NCI-H1092 (cell line): ENCODE measurements at regions not wholly inside any gene's neighbourhood (a gene's known extent, or its start where the extent isn't known, plus 50 kb on each side); places are given as distances from the start of the nearest gene placed in this dataset.

Experiments
- DNase-seq: peaks from one replicate; lab custom pipeline; 2025; lab: John Stamatoyannopoulos, UW

DNA sequence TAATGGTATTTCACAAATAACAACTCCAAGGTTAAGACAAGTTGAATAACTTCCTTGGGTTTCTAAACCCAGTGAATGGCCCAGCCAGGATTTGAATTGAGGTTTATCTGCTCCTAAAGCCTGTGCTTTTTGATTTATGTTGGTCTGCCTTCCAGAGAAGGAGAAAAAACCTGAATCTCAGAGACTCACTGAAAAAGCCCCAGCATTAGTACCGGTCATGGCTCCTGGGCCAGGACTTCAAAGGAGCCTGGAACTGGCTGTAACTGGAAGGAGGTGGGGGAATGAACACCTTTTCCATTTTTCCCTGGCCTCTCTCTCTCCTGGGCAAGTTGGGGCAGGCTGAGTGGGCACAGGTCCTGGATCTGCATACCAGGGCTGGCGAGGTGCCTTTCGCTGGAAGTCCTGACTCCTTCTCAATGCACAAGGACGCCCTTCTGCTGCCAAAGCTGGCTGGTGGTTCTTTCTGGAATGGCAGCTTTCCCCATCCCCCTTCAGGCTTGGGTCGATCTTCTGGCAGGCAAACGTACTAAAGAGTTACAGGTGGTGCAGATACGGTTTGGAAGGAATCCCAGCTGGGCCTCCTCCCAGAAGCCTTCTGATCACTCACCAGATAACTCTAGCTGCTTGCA is 268.2 kb downstream of the PTEN start:
- DNase-seq: no peak

DNA sequence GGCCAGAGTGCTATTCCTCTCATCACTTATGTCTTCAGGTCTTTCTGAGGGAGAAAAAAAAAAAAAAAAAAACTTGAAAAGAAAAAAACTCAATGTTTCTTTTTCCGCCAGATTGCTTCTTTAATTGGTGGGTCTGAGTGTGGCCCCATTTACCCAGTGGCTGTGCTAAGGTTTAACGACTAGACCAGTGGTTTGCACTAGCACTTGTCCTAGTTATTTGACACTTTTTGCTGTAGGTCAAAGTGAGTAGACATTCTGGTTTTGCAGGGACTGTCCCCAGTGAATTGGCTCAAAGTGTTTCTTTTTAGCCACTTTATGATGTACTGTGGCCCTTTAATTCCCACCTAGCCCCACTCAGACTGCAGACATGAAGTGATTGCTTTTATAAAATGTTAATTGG is 273.3 kb downstream of the PTEN start:
- DNase-seq: no peak

DNA sequence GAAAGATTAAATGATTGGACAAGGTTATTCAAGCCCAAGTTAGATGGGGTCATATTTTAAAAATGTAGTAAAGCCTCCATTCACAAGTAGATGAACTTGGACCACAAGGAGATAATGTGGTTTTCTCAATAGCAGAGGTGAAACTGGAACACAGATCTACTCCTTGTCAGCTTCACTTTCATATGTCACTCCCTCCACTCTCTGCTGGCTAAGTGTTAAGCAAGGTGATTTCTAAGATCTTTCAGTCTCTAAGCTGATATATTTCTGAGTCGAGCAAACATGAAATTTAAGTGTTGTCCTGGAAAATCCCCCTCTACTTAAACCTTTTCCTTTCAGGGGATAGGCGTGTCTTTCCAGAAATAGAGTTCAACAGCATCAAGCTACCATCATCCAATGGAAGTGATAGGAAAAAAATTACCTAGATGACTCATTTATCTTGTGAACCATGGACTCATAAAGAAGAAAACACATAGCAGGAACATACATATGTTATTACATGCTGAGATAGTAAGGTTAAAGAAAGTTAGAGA is 275.0 kb downstream of the PTEN start:
- no peak for DNase-seq

DNA sequence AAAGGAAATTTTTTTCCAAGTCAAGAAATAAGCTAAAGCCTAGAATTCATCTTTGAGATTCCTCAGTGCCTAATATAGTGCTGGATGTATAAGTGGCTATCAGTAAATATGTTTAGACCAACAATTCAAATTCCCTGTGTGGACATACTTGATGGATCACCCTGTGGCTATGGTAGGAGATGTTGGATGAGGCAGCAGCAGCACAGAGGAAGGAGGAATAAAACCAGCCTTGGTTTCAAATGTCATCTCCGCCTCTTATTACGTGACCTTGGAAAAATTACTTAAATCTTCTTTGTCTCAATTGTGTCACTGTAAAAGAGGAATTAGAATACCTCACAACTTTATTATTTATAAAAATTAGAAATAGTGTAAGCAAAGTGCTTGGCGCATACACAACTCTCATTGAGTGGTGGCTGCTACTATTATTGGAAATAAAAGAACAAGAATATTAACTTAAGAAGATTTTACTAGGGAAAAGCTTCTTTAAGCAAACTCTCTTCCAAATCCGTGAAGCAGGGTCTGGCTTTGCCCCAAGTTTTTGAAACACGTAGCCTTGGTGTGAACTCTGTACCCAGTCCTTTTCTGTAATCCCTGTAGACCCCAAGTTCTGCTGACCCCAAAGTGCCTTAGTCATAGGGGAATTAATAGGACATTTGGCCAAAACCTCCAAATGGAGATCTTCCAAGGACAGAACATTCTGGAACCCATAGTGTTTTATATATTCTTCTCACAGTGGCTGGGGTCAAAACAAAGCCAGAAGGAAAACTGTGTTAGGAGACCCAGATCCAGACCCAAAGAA is 283.8 kb downstream of the PTEN start:
- no peak for DNase-seq

DNA sequence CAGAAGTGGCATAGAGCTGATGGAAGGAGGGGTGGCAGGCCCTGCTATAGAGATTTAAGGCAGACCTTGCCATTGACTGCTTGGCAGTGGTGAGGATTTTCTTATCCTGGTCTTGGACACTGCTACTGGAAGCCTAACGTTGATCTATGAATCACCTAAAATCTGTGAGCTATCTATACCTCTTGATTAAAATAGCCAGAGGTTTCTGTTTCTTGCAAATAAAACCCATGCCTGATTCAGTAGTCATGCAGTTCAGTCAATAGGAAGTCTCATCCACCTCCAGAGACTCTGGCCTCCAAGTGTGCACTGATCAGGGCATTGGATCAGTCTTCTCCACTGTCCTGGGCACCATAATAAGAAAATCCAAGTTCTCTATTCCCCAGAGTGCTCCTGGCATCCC is 286.5 kb downstream of the PTEN start:
- no peak for DNase-seq

DNA sequence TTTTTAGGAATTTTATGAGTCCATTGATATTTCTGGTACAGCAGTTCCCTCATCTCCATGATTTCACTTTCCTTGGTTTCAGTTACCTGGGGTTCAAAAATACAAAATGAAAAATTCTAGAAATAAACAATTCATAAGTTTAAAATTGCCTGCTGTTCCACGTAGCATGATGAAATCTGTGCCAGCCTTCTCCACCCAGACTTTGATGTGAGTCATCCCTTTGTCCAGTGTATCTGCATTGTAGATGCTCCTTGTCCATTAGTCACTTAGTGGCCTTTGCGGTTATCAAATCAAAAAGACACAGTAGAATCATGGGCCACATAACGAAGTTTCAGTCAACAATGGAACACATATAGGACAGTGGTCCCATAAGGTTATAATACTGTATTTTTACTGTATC is 286.9 kb downstream of the PTEN start:
- no peak for DNase-seq

DNA sequence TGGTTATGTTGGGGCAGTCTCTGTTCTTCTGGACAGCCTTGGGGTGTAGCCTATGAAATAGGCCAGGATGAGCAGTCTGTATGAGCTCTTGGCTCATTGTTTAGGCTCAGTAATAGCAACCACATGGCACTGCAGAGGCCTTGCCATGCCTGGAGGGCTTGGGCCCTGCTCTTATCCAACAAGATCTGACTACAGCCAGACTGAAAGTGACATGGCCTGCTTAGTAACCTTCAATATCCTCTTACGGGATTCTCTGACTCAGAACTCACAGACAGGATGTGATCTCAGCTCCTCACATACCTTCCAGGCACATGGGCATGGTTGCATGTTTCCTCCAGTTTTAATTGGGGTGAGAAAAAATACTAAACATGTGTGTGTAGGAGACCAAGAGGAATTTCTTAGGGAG is 289.3 kb downstream of the PTEN start:
- no peak for DNase-seq

DNA sequence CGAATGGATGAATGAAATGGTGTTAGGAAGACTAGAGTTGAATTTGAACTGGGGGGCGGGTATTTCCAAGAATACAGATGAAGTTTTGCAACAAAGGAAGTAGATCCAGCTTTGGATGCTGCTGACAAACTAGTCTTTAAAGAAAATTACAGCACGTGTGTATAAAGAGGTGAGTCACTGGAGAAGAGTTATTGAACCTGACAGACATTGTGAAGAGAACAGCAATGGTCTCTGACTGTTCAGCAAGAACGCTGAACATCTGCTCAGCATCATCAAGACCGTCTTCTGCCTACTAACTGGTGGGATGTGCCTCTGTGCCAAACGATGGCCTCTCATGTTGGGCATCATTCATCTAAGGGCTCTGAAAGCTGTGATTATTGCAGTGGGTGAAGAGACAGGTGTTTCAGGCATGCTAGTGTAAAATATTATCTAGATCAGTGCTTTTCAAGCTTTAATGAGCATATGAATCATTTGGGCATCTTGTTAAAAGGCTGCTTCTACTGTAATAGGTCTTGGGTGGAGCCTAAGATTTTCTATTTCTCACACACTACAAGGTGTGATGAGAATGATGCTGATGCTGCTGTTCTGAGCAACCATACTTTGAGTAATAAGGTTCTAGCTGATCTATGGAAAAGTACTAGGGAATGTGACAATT is 291.3 kb downstream of the PTEN start:
- no peak for DNase-seq

DNA sequence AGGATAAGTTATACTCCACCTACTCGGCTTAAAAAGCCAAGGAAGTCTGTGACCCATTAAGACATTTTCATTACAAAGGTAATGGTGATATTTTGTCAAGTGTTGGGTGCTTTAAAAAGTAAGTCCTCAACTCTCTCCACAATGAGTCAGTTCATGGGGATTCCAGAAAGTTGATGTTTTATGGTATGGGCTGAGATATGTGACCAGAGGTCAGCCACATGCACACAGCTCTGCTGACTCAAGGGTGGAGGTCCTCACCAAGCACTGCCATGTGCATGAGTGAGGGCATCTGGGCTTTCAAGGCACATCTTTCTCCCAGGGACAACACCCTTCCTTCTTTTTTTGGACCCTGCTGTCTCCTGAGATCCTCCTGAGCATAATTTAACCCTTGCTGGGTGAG is 292.9 kb downstream of the PTEN start:
- DNase-seq: no peak

DNA sequence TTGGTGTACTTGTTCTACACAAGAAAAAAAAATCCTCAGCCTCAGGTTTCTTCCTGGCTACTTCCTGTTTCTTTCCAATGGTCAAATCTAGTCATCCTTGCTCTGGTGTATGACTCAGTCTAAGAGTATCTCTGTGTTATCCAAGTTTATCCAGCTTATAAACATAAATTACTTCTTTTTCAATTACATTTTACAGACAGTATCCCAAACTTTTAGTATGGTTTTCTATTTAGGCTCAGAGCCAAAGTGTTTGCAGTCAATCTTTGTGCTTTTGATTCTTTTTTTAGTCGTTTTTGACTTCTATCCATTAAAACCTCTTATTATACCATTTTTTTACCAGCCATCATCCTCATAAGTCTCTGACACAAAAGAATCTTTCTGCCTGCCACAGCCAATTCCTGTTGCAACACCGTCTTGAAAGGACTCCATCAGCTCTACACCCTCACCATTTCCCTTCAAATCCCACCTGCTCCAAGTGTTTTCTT is 294.6 kb downstream of the PTEN start:
- DNase-seq: no peak

DNA sequence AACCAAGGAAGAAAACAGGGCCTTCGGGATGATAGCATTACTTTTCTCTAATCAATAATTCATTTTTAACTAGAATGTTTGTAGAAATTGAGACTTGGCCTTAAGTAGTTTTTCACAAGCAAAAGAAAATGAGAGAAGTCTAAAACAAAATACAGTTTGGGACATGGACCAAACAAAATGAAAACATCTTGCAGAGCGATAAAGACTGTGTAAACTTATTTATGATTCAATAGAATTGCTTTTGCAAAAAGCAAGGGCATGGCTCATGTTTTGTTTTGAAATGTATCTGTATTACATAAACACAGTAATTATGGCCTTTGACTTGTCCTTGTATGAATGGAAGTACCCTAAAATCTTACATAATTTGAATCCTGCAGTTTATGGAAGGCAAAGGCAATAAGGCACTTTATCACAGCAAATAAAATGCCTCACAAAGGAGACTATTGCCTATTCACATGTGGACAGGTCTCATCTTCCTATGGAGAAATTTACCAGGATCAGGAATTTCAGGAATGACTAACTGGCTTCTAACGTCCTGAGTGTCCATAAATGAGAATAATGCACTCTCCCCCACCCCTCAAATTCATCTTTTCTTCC is 295.2 kb downstream of the PTEN start:
- DNase-seq: no peak

DNA sequence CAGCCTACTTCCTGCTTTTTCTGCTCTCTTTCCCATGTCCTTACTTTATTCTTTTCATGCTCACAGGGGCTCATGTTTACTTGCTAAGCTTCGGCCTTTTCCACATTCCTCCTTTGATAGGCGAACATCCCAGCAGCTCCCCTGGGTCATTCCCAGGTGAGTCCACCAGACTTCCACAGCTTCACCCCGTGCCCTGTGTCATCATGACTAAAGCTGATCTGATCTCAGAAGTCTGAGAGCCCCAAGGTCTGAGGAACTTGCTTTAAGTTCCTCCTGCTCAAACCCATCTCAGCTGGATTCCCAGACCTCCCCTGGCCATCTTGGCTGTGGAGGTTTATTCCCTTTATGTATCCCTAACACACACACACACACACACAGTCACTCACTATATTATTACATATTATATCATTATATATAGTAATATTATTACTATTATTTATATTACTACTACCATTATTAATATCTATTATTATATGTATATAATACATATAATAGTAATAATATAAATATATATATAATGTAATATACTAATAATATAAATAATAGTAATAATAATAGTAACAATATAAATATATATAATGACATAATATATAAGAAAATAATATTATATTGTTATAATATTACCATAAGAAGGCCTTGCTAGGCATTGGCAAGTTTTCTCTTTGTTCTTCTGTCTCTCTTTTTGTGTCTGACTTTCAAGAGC is 295.9 kb downstream of the PTEN start:
- DNase-seq: no peak

DNA sequence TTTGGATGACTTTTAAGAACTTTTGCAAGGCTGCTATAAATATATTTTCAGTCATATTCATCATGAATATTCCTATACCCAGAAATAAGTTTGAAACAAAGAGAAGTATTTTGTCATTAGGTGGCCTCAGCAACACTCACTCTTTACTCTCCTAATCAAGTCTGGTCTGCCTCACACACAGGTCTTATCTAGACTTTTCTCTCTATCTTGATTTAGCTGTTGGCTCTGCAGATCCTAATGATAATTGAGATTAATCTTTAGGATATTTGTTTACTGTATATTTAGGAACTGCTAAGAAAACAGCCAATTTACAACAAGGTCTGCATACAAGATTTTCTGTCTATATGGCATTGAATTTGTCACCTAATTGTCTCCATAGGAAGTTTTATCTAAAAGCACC is 297.6 kb downstream of the PTEN start:
- no peak for DNase-seq

DNA sequence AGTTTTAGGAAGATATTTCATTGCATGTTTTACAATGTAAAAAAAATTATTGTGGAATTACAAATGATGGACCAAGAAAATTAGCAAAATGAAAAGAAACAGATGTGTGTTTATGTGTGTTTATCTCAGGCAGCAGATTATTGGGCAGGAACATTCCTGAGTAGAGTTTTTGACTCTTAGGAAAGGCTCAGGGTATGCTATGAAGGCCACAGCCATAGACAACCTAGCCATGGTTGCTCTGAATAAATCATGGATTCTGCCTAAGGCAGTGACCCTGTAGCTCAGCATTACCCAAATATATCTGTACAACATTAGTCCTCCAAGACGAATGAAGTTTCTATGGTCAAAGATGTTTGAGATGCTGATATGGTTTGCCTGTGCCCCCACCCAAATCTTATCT is 298.3 kb downstream of the PTEN start:
- no peak for DNase-seq

DNA sequence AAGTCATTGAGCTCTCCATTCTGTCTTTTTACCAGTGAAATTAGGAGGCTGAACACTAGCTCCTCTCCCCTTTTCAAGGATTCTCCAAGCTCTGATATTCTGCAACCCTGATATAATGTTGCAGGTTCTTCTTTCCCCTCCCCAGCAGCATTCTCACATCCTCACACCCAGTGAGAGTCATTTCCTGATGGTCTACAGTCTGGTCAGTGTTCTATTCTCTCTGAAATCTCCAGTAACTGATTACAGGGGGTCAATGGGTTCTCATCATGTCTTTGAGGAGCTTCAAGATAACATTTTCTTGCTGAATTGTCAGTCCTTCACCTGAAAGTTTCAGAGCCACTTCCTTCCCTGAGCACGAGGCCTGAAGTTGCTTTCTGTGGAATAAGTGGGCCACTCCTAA is 299.4 kb downstream of the PTEN start:
- no peak for DNase-seq

DNA sequence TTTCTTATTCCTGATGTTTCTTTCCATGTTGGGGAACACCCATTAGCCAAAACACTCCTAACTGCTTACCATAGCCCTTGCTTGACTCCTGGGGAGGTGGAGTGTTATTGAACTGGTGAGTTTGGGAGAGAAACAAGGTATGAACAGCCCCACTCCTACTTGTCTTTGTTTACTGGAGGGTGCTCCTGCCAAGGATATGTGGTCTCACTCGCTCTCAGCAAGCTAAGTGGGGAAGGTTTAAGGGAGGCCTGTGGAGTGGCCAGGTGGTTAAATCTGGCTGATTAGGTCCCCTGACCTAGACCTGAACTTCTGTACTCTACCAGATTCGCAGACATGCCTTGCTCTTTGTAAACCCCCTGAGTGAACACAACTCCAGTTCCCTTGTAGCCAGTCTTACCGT is 300.1 kb downstream of the PTEN start:
- DNase-seq: peak; percentile 46

DNA sequence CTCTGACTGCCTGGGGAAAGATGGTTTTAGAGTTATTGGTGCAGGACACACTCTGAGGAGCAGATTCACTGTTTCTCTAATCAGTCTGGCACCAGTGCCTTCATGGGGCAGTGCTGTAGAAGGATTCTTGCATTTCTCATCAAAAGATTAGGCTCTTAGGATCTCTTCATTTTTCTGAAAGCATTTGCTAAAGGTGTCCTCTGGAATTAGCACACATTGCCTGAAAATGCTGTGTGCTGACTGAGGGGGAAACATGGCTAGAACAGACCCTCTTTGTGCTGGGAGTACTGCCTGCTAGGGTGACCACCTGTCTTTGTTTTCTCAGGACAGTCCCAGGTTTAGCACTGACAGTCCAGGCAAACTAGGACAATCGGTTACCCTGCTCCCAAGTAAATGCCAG is 301.0 kb downstream of the PTEN start:
- no peak for DNase-seq

DNA sequence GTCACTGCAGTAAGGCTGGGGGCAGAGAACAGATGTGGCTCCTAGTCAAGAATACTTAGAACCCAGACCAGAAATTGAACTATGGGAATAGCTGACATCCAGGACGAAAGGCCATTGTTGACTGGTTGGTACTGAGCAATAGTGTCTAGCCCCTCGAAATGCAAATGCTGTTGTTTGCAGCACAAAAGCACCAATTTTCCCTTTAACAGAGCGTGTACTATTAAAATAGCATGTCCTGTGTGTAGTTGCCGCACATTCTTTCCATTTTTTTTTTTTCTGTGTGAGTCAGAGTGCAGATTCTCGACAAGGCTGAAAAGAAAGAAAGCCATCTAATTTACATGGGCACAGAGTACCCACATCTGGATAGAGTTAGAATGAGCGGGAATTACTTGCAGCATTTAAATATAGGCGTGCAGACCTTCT is 302.4 kb downstream of the PTEN start:
- DNase-seq: no peak

DNA sequence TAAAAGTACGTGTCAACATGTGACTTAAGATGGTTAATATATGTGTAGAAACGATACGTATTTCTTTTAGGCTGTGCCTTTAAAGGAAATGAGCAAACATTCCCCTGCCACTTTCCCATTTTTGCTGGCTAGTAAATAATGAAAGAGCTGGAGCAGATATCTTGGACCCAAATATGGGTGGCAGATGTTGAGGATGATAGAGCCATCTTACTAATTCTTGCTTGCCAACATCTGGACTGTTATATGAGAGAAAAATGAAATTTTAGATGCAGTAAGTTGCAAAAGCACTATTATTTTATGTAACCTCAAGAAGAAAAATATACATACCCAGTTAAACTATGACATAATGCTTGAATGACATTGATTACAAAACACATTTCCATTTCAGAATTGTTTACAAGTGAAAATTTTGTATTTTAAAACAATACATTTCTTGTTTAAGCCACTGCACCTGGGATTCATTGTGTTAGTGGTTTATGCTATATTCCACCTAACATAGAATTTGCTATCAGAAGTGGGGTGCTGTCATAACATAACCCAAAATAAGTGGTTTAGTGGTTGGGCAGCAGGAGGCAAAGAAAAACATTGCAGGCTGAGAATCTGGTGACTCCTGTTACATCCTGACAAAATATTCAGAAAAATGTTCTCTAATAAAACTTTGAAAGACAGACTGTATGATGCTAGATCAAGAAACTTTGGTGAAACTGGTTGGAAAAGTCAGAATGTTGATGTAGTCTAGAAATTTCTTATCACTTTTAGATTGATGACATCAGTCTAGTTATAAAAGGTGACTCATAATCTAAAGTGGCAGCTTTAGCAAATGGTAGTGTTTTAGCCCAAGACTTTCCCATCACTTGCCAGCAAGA is 305.0 kb downstream of the PTEN start:
- DNase-seq: no peak

DNA sequence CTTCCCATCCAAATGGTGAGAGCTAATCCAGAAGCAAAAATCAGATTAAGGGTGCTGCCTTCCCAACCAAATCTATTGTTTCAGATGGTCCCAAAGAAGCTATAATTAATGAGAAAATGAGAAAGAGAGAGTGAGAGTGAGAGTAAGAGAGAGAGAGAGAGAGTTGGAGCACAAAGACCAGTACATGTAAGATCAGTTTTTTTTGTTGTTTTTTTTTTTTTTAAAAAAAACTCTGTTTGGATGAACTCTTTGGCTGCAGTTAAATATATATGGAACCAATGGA is 305.6 kb downstream of the PTEN start:
- DNase-seq: no peak

DNA sequence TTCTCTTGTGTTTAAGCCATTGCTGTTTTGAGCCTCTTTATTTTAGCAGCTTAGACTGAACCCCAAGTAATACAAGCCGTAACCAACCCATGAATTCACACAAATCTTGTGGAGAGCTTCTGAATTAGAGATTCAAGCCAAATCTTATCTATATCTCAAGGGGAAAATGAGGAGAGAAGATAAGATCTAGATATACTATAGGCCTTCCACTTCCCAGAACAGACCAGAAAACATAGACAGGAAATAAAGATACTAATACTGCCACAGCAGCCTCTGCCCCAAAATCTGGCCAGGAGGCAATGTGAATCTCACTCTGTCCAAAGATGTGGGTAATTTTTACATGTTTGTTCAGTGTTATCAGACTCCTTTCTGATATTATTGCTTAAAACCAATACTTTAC is 307.2 kb downstream of the PTEN start:
- DNase-seq: no peak
